Activated CD8-positive, alpha-beta T cell treated with anti-CD3 and anti-CD28 coated beads for 36 hours (primary cell): ENCODE measurements at regions not wholly inside any gene's neighbourhood (a gene's known extent, or its start where the extent isn't known, plus 50 kb on each side); places are given as distances from the start of the nearest gene placed in this dataset.
"Not testable (repeated sequence)": the region's sequence is repeated elsewhere in the genome, so short reads cannot be mapped to it uniquely, and the experiment has no call there.

ENCODE experiments used
- ATAC-seq: fragments of 200-7000 bp; cut with Tn5 transposase; one replicate; pipeline ENCODE4 v1.10.0; 2021; ENCODE audit warnings: mild to moderate bottlenecking, moderate library complexity
- CTCF ChIA-PET: fragments of 350-600 bp; sonication (Branson Sonifier 250); formaldehyde crosslinking; loops from one replicate; lab custom pipeline; 2021; ENCODE audit warnings: antibody characterized with exemption; lab: Charles Lee
- POLR2A ChIA-PET: fragments of 350-600 bp; sonication (Branson Sonifier 250); formaldehyde crosslinking; loops from one replicate; lab custom pipeline; 2021; ENCODE audit warnings: antibody characterized with exemption; lab: Charles Lee
- DNase-seq: peaks from one replicate; pipeline ENCODE4 v3.0.0-alpha.2; 2020
- H3K27ac Mint-ChIP-seq: one replicate; pipeline ENCODE4 v1.8.0; 2021; ENCODE audit warnings: mild to moderate bottlenecking, mixed read lengths
- H3K27me3 Mint-ChIP-seq: one replicate; pipeline ENCODE4 v1.8.0; 2021; ENCODE audit warnings: mixed read lengths
- H3K36me3 Mint-ChIP-seq: one replicate; pipeline ENCODE4 v1.8.0; 2021; ENCODE audit warnings: low read depth, mixed read lengths
- H3K4me1 Mint-ChIP-seq: one replicate; pipeline ENCODE4 v1.8.0; 2021; ENCODE audit warnings: low read depth, mixed read lengths
- H3K4me3 Mint-ChIP-seq: one replicate; pipeline ENCODE4 v1.8.0; 2021; ENCODE audit warnings: mild to moderate bottlenecking, moderate library complexity, mixed read lengths
- H3K9me3 Mint-ChIP-seq: one replicate; pipeline ENCODE4 v1.8.0; 2021; ENCODE audit warnings: mixed read lengths
- CTCF ChIP-seq: fragments of 200-600 bp; IDR thresholded peaks from one replicate; pipeline ENCODE4 v1.8.0; 2022; ENCODE audit warnings: antibody characterized with exemption, mild to moderate bottlenecking
- intact Hi-C: fragments of 100-400 bp; cut with micrococcal nuclease; formaldehyde crosslinking; loops from one replicate; pipeline ENCODE4 v1.10.0; 2022

GRCh38 chr3:153925841-153926514 lies 195.2 kb upstream of the ARHGEF26 start:
- Mint-ChIP-seq H3K27me3 (peaks cover 3% of the 10 kb centered on the region), H3K4me3 (no peak overlapping the region), H3K9me3 (no peaks in the 10 kb centered on the region), H3K36me3 (no peaks in the 10 kb centered on the region), H3K27ac (no peak overlapping the region), H3K4me1 (no peaks in the 10 kb centered on the region)
- no peak for DNase-seq
- CTCF ChIA-PET, result no interaction called here
- no peak for TF ChIP-seq CTCF
- intact Hi-C loops, result no loop called here
- POLR2A ChIA-PET, result no interaction called here
- ATAC-seq, result no peak

- H3K4me3 Mint-ChIP-seq, result no peak overlapping the region
- peaks cover 3% of the 10 kb centered on the region for H3K27me3 Mint-ChIP-seq
- no peak for TF ChIP-seq CTCF
- no peaks in the 10 kb centered on the region for H3K4me1 Mint-ChIP-seq
- no peak overlapping the region for H3K27ac Mint-ChIP-seq
- CTCF ChIA-PET, result no interaction called here
- H3K36me3 Mint-ChIP-seq, result no peaks in the 10 kb centered on the region
- ATAC-seq (no peak), DNase-seq (no peak)
- intact Hi-C loops, result no loop called here
- no peaks in the 10 kb centered on the region for H3K9me3 Mint-ChIP-seq
- POLR2A ChIA-PET, result no interaction called here
Observed at GRCh38 chr3:153927107-153927506, 194.1 kb upstream of the ARHGEF26 start.

- no peak for ATAC-seq
- Mint-ChIP-seq H3K27ac (no peak overlapping the region), H3K4me3 (no peak overlapping the region), H3K36me3 (no peaks in the 10 kb centered on the region), H3K9me3 (no peaks in the 10 kb centered on the region), H3K27me3 (peaks cover 6% of the 10 kb centered on the region), H3K4me1 (no peaks in the 10 kb centered on the region)
- ChIA-PET CTCF (no interaction called here), POLR2A (no interaction called here)
- no peak for TF ChIP-seq CTCF
- no peak for DNase-seq
- intact Hi-C loops, result no loop called here
Observed at GRCh38 chr3:153928851-153929250, 192.3 kb upstream of the ARHGEF26 start.

- DNase-seq, H3K27me3 Mint-ChIP-seq, H3K9me3 Mint-ChIP-seq, H3K4me3 Mint-ChIP-seq, H3K27ac Mint-ChIP-seq, H3K4me1 Mint-ChIP-seq, H3K36me3 Mint-ChIP-seq, CTCF ChIA-PET, ATAC-seq, POLR2A ChIA-PET, intact Hi-C loops: not testable (repeated sequence)
Observed at GRCh38 chr3:153933481-153933880, 187.7 kb upstream of the ARHGEF26 start.

- ATAC-seq (no peak), DNase-seq (no peak)
- Mint-ChIP-seq H3K4me1 (no peaks in the 10 kb centered on the region), H3K36me3 (no peaks in the 10 kb centered on the region), H3K27ac (no peak overlapping the region), H3K4me3 (no peak overlapping the region), H3K27me3 (peaks cover 7% of the 10 kb centered on the region), H3K9me3 (no peaks in the 10 kb centered on the region)
- POLR2A ChIA-PET, result no interaction called here
- intact Hi-C loops, result no loop called here
- no peak for TF ChIP-seq CTCF
- CTCF ChIA-PET, result no interaction called here
Observed at GRCh38 chr3:153944084-153944483, 177.1 kb upstream of the ARHGEF26 start.

- TF ChIP-seq CTCF, result no peak
- no peaks in the 10 kb centered on the region for H3K9me3 Mint-ChIP-seq
- H3K36me3 Mint-ChIP-seq, result no peaks in the 10 kb centered on the region
- ChIA-PET CTCF (no interaction called here), POLR2A (no interaction called here)
- peaks cover 3% of the 10 kb centered on the region for H3K27me3 Mint-ChIP-seq
- H3K4me1 Mint-ChIP-seq, result no peaks in the 10 kb centered on the region
- intact Hi-C loops, result no loop called here
- DNase-seq (no peak), ATAC-seq (no peak)
- H3K27ac Mint-ChIP-seq, result no peak overlapping the region
- H3K4me3 Mint-ChIP-seq, result no peak overlapping the region
Observed at GRCh38 chr3:153951276-153951675, 169.9 kb upstream of the ARHGEF26 start.
